GM18511 (cell line): ENCODE measurements at regions not wholly inside any gene's neighbourhood (a gene's known extent, or its start where the extent isn't known, plus 50 kb on each side); places are given as distances from the start of the nearest gene placed in this dataset.

Experiments
- ATAC-seq: cut with Tn5 transposase; IDR thresholded peaks from one replicate; pipeline ENCODE4 v1.9.1; 2021; ENCODE audit warnings: mild to moderate bottlenecking, moderate library complexity; ENCODE audit not compliant: unreplicated experiment

DNA sequence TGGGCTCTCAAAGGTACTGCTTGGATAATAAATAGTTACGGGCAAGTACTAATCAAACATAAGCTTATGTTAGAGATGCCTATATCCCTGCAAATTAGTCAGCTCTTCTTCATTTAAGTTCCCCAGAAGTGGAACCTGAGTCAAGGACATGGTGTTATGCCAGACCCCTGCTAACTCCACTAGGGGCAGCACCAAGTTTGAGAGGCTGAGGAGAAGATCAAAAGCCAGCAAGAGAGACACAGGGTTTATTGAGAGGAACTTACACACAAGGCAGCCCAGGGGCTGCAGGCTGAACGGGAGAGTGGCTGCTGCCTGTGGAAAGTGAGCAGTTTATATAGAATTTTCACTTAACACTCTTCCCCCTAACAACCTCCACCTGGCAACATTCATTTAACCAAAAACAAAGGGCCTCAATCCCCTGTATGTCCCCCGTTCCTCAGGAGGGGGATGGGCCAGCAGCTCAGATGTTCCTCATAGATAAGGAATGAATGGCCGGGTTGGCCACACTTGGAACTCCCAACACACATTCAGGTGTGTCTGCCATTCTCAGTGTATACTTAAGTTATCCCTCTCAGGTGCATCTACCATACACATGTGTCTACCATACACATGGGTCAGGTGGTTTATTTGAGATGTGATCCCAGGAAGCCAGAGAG lies 62.6 kb upstream of the GHITM start:
- ATAC-seq: peak; percentile 70

DNA sequence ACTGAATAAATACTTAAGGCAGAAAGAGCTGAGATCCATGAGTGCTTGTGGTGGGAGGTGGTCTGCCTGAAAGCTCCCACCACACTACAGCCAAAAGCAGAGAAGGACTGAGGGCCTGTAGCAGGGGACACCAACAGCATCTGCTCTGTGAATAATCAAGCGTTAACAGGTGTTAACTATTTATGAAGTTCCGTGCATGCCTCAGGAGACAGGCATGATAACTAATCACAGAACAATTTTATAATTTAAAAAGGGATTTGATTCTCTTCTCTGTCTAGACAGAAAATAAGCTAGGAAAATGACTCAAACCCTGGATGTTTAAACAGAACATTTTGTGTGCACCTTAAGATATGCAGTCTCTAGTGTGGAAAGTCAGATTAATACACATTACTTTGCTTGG lies 61.5 kb upstream of the GHITM start:
- ATAC-seq: no peak

DNA sequence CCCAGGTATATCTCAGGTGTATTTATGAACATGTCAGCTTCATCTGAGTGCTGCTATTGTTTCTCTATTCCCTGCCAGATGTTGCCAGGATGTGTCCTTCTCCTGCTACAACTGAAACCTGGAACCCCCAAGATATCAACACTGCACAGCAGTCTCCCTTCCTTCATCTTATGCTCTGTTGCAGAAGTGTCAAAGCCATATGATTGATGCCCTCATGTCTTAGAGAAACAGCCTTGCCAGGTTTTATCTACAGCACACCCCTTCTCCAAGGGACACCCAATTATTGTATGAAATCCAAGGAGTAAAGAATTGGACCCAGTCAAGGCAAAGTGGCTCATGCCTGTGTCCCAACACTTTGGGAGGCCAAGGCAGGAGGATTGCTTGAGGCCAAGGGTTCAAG lies 60.5 kb upstream of the GHITM start:
- no peak for ATAC-seq

DNA sequence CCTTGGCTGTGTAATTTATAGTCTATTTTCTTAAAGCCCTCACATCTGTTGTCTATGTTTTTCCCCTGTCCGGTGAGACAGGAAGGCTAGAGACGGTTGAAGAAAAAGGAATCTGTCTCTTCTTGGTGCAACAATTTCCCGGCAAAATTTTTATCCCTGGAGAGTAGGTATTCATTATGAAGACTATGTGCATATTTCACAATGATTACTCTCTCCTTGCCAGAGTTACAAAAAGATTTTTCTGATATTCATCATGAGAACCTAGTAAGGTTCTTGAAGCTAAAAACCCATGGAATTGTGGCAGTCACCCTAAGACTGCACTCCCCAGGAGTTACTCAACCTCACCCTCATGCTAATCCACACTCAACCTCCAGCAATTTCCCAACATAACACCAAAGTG lies 55.0 kb upstream of the GHITM start:
- no peak for ATAC-seq

DNA sequence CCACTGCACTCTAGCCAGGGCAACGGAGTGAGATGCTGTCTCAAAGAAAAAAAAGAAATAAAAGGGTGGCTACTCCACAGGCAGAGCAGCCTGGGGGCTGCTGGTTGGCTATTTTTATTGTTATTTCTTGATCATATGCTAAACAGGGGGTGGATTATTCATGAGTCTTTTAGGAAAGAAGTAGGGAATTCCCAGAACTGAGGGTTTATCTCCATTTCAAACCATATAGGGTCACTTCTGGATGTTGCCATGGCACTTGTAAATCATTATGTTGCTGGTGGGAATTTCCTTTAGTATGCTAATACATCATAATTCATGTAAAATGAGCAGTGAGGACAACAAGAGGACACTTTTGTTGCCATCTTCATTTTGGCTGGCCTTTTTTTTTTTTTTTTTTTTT lies 52.1 kb upstream of the GHITM start:
- ATAC-seq: no peak

DNA sequence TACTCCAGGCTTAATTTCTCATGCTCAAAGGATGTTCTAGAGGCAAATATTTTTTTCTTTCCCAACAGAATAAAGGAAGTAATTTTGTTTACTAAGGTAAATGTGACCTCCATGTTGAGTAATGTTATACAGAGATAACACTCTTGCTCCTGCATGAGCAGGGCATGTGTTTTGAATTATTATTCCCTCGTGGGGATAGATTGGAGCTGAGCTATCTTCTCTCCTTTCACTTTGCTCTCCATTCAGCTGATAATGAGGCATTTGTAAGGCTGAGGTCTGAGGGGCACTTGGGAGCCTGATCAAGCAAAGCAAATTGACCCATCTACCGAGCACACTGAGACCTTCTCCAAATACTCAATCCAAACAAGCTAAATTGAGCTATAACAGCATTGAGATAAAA lies 50.7 kb upstream of the GHITM start:
- no peak for ATAC-seq

DNA sequence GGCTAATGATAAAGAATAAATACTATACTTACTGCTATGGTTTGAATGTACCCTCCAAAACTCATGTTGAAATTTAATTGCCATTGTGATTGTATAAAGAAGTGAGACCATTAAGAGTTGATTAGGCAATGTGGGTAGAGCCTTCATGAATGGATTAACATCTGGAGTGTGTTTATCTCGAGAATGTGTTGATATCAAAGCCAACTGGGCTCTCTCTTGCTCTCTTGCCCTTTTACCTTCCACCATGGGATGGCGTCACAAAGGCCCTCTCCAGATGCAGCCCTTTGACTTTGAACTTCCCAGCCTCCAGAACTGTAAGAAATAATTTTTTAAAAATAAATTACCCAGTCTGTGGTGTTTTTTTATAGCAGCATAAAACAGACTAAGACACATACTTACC lies 50.1 kb upstream of the GHITM start:
- ATAC-seq: no peak
